HCT116 (cell line): ENCODE measurements at regions not wholly inside any gene's neighbourhood (a gene's known extent, or its start where the extent isn't known, plus 50 kb on each side); places are given as distances from the start of the nearest gene placed in this dataset.

Experiments
- ATAC-seq: fragments of 200-7000 bp; cut with Tn5 transposase; 2 replicates; pipeline ENCODE4 v1.9.1; 2020; ENCODE audit warnings: mild to moderate bottlenecking, moderate library complexity
- BruUV-seq: library from RNA; stranded (reverse); fragments of 400-500 nt; replicated peaks from 2 replicates; lab custom pipeline; 2021; lab: Mats Ljungman, UMichigan
- CTCF ChIA-PET: fragments of 300-600 bp; sonication (Branson Sonifier 250); formaldehyde crosslinking; loops from one replicate; lab custom pipeline; 2021; ENCODE audit warnings: antibody characterized with exemption; lab: Charles Lee
- POLR2A ChIA-PET: fragments of 300-600, 350-600 bp; sonication (Branson Sonifier 250); formaldehyde crosslinking; loops from one replicate; lab custom pipeline; 2021; ENCODE audit warnings: antibody characterized with exemption; lab: Charles Lee
- RAD21 ChIA-PET, 2 experiments: fragments of 300-600 bp; sonication (Branson Sonifier 250); formaldehyde crosslinking; loops; one replicate each; lab custom pipeline; 2023; ENCODE audit warnings: low total read pairs in 2 of 2; ENCODE audit not compliant: uncharacterized antibody in 2 of 2, unreplicated experiment in 2 of 2, low non-redundant PET in 1 of 2; lab: Charles Lee
- DNase-seq: peaks from one replicate; pipeline ENCODE4 v3.0.0-alpha.2; 2010; ENCODE audit warnings: low read depth, low spot score
- H2AFZ ChIP-seq: fragments of 200-600 bp; shearing (Covaris generic), sonication (generic); 2 replicates; pipeline ENCODE4 v1.6.1; 2017; ENCODE audit warnings: low read depth, mixed run types, mixed read lengths, antibody characterized with exemption, low read length; ENCODE audit not compliant: poor library complexity, severe bottlenecking
- H3K27ac ChIP-seq: 2 replicates; pipeline ENCODE4 v1.5.1; 2012; ENCODE audit warnings: low read depth, low read length
- H3K27me3 ChIP-seq: fragments of 200-600 bp; sonication (generic); 2 replicates; pipeline ENCODE4 v1.6.1; 2016; ENCODE audit warnings: mixed run types, low read length, mixed read lengths; ENCODE audit not compliant: insufficient read depth
- H3K36me3 ChIP-seq, 2 experiments: fragments of 200-500 bp in 1 of 2; fragments of 200-600 bp in 1 of 2; sonication (Bioruptor generic) in 1 of 2; sonication (generic) in 1 of 2; 2 replicates each; pipeline versions ENCODE4 v1.5.1 to v1.6.1; 2014 to 2016; ENCODE audit warnings: low read length in 2 of 2, inconsistent platforms in 1 of 2, mixed read lengths in 1 of 2, mixed run types in 1 of 2; ENCODE audit not compliant: insufficient read depth in 2 of 2, control insufficient read depth in 1 of 2
- H3K4me1 ChIP-seq, 2 experiments: fragments of 200-600 bp in 1 of 2; sonication (generic) in 1 of 2; 2 replicates each; pipeline versions ENCODE4 v1.5.1 to v1.6.1; 2012 to 2017; ENCODE audit warnings: low read length in 2 of 2, inconsistent platforms in 1 of 2, mild to moderate bottlenecking in 1 of 2, mixed read lengths in 1 of 2, mixed run types in 1 of 2, moderate library complexity in 1 of 2; ENCODE audit not compliant: insufficient read depth in 2 of 2, control insufficient read depth in 1 of 2
- H3K4me2 ChIP-seq: fragments of 200-600 bp; sonication (generic); 2 replicates; pipeline ENCODE4 v1.6.1; 2017; ENCODE audit warnings: mixed run types, low read length, mixed read lengths
- H3K4me3 ChIP-seq, 2 experiments: fragments of 200-600 bp in 1 of 2; sonication (generic) in 1 of 2; replicated peaks in 1 of 2; 2 replicates each; pipeline ENCODE4 v1.5.1; 2011 to 2016; ENCODE audit warnings: low read length in 2 of 2, control low read depth in 1 of 2, low read depth in 1 of 2, mild to moderate bottlenecking in 1 of 2, mixed read lengths in 1 of 2, mixed run types in 1 of 2
- H3K79me2 ChIP-seq: fragments of 200-600 bp; sonication (generic); 2 replicates; pipeline ENCODE4 v1.6.1; 2017; ENCODE audit warnings: mild to moderate bottlenecking, mixed run types, low read length, moderate library complexity, mixed read lengths; ENCODE audit not compliant: insufficient read depth
- H3K9ac ChIP-seq: fragments of 200-600 bp; sonication (generic); 2 replicates; pipeline ENCODE4 v1.6.1; 2016; ENCODE audit warnings: low read length, mixed read lengths
- H3K9me2 ChIP-seq: fragments of 200-600 bp; sonication (generic), shearing (Covaris generic); 2 replicates; pipeline ENCODE4 v1.6.1; 2017; ENCODE audit warnings: mixed run types, mild to moderate bottlenecking, moderate library complexity; ENCODE audit not compliant: insufficient read depth
- H3K9me3 ChIP-seq, 2 experiments: fragments of 200-500 bp in 1 of 2; fragments of 200-600 bp in 1 of 2; sonication (Bioruptor generic) in 1 of 2; sonication (generic) in 1 of 2; 2 replicates each; pipeline ENCODE4 v1.6.1; 2014 to 2017; ENCODE audit warnings: low read length in 2 of 2, mixed read lengths in 2 of 2, inconsistent platforms in 1 of 2, low read depth in 1 of 2, mild to moderate bottlenecking in 1 of 2, mixed run types in 1 of 2, moderate library complexity in 1 of 2; ENCODE audit not compliant: control insufficient read depth in 1 of 2, insufficient read depth in 1 of 2
- H4K20me1 ChIP-seq: fragments of 200-600 bp; sonication (generic), shearing (Covaris generic); 2 replicates; pipeline ENCODE4 v1.6.1; 2017; ENCODE audit warnings: mixed run types, mild to moderate bottlenecking, moderate library complexity; ENCODE audit not compliant: insufficient read depth
- ATF3 ChIP-seq: IDR thresholded peaks from 2 replicates; pipeline ENCODE4 v1.6.1; 2012
- CBX3 ChIP-seq: IDR thresholded peaks from 2 replicates; pipeline ENCODE4 v1.6.1; 2012; ENCODE audit warnings: low read depth
- CEBPB ChIP-seq: IDR thresholded peaks from 2 replicates; pipeline ENCODE4 v1.6.1; 2012; ENCODE audit warnings: low read depth
- EGR1 ChIP-seq: IDR thresholded peaks from 2 replicates; pipeline ENCODE4 v1.6.1; 2012; ENCODE audit warnings: low read depth
- ELF1 ChIP-seq: IDR thresholded peaks from 2 replicates; pipeline ENCODE4 v1.6.1; 2012; ENCODE audit warnings: low read depth, borderline replicate concordance
- EZH2 ChIP-seq: fragments of 200-600 bp; sonication (generic); IDR thresholded peaks from 2 replicates; pipeline ENCODE4 v1.6.1; 2017; ENCODE audit warnings: antibody characterized with exemption, mixed run types
- FOSL1 ChIP-seq: IDR thresholded peaks from 2 replicates; pipeline ENCODE4 v1.6.1; 2012; ENCODE audit warnings: low read depth
- JUND ChIP-seq: IDR thresholded peaks from 2 replicates; pipeline ENCODE4 v1.6.1; 2012
- MAX ChIP-seq: IDR thresholded peaks from 2 replicates; pipeline ENCODE4 v1.6.1; 2012
- POLR2A ChIP-seq: IDR thresholded peaks from 2 replicates; pipeline ENCODE4 v1.7.0; 2011; ENCODE audit warnings: borderline replicate concordance; ENCODE audit not compliant: insufficient read depth, insufficient read length; ENCODE audit errors: extremely low read depth
- POLR2AphosphoS5 ChIP-seq: IDR thresholded peaks from 2 replicates; pipeline ENCODE4 v1.6.1; 2011; ENCODE audit warnings: mild to moderate bottlenecking, low read depth, low read length, moderate library complexity
- RAD21 ChIP-seq: IDR thresholded peaks from 2 replicates; pipeline ENCODE4 v1.6.1; 2012; ENCODE audit warnings: low read depth, mild to moderate bottlenecking
- REST ChIP-seq: IDR thresholded peaks from 2 replicates; pipeline ENCODE4 v1.6.1; 2012; ENCODE audit warnings: low read depth
- SIN3A ChIP-seq: IDR thresholded peaks from 2 replicates; pipeline ENCODE4 v1.6.1; 2012; ENCODE audit warnings: low read depth
- TCF7L2 ChIP-seq: IDR thresholded peaks from 2 replicates; pipeline ENCODE4 v1.7.0; 2011; ENCODE audit warnings: borderline replicate concordance, inconsistent platforms; ENCODE audit not compliant: insufficient read depth, insufficient read length; ENCODE audit errors: extremely low read depth
- YY1 ChIP-seq: IDR thresholded peaks from 2 replicates; pipeline ENCODE4 v1.6.1; 2011; ENCODE audit warnings: low read length, low read depth, moderate library complexity, mild to moderate bottlenecking; ENCODE audit not compliant: insufficient replicate concordance; ENCODE audit errors: extremely low read depth
- ZFX ChIP-seq: fragments of 450-650 bp; IDR thresholded peaks from 2 replicates; pipeline ENCODE4 v1.6.1; 2017
- intact Hi-C: fragments of 100-400 bp; cut with micrococcal nuclease; formaldehyde crosslinking; loops from 2 replicates; pipeline ENCODE4 v1.10.0; 2022
- TF ChIP-seq, protein P1 (sequence below): IDR thresholded peaks from 2 replicates; pipeline ENCODE4 v1.6.1; 2011; ENCODE audit warnings: mild to moderate bottlenecking, low read length, moderate library complexity; ENCODE audit not compliant: insufficient replicate concordance; ENCODE audit errors: extremely low read depth
- TF ChIP-seq, protein P2 (sequence below), 3 experiments: fragments of 200-600 bp in 1 of 3; sonication (generic) in 1 of 3; IDR thresholded peaks in 2 of 3; conservative IDR thresholded peaks in 1 of 3; 2 replicates each; pipeline ENCODE4 v1.5.1; 2012 to 2017; ENCODE audit warnings: low read depth in 2 of 3, low read length in 2 of 3, antibody characterized with exemption in 1 of 3, borderline replicate concordance in 1 of 3, control low read depth in 1 of 3, mild to moderate bottlenecking in 1 of 3, mixed read lengths in 1 of 3, mixed run types in 1 of 3, moderate library complexity in 1 of 3; ENCODE audit not compliant: insufficient read depth in 1 of 3

DNA sequence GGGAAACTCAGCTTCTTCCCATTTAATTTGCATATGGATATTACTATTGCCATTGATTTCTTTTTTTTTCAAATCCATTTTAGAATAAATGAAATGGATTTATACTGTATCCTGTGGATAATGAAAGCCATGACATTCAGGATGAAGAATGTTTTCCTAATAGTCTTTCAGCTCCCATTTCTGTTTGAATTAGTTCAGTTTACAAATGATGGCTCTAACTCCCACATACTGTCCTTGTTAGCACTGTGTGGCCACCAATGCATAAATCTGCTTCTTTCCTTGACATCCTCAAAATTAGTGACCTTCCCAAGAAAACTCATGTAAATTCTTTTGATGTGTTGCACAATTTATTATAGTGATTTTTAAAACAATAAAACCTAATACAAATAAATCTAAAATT lies 693.2 kb upstream of the GJE1 start:
- TF ChIP-seq ZFX (no peak), JUND (no peak), POLR2A (no peak), ATF3 (no peak), RAD21 (no peak), FOSL1 (no peak), YY1 (no peak), MAX (no peak), ELF1 (no peak), SIN3A (no peak), EZH2 (no peak), EGR1 (no peak), CEBPB (no peak), REST (no peak), TCF7L2 (no peak), CBX3 (no peak), POLR2AphosphoS5 (no peak)
- TF ChIP-seq, protein P1, sequence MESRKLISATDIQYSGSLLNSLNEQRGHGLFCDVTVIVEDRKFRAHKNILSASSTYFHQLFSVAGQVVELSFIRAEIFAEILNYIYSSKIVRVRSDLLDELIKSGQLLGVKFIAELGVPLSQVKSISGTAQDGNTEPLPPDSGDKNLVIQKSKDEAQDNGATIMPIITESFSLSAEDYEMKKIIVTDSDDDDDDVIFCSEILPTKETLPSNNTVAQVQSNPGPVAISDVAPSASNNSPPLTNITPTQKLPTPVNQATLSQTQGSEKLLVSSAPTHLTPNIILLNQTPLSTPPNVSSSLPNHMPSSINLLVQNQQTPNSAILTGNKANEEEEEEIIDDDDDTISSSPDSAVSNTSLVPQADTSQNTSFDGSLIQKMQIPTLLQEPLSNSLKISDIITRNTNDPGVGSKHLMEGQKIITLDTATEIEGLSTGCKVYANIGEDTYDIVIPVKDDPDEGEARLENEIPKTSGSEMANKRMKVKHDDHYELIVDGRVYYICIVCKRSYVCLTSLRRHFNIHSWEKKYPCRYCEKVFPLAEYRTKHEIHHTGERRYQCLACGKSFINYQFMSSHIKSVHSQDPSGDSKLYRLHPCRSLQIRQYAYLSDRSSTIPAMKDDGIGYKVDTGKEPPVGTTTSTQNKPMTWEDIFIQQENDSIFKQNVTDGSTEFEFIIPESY, result no peak
- TF ChIP-seq, protein P2, sequence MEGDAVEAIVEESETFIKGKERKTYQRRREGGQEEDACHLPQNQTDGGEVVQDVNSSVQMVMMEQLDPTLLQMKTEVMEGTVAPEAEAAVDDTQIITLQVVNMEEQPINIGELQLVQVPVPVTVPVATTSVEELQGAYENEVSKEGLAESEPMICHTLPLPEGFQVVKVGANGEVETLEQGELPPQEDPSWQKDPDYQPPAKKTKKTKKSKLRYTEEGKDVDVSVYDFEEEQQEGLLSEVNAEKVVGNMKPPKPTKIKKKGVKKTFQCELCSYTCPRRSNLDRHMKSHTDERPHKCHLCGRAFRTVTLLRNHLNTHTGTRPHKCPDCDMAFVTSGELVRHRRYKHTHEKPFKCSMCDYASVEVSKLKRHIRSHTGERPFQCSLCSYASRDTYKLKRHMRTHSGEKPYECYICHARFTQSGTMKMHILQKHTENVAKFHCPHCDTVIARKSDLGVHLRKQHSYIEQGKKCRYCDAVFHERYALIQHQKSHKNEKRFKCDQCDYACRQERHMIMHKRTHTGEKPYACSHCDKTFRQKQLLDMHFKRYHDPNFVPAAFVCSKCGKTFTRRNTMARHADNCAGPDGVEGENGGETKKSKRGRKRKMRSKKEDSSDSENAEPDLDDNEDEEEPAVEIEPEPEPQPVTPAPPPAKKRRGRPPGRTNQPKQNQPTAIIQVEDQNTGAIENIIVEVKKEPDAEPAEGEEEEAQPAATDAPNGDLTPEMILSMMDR (IDR thresholded peaks at IDR 0.05 in 2 of 3, conservative IDR thresholded peaks at IDR 0.05 in 1 of 3; ENCODE audit: borderline replicate concordance in 1 of 3, insufficient read depth in 1 of 3, low read depth in 2 of 3, low read length in 2 of 3), result no peak
- no peak overlapping the region for H3K4me3 ChIP-seq
- DNase-seq (no peak), ATAC-seq (no peak)
- intact Hi-C loops, result no loop called here
- no peaks in the 10 kb centered on the region for H3K27me3 ChIP-seq
- no peaks in the 10 kb centered on the region for H3K4me1 ChIP-seq
- no peak overlapping the region for H3K9ac ChIP-seq
- ChIA-PET RAD21 (no interaction called here), CTCF (no interaction called here), POLR2A (no interaction called here)
- no peaks in the 10 kb centered on the region for H4K20me1 ChIP-seq
- no peaks in the 10 kb centered on the region for H3K9me3 ChIP-seq
- 0 out of 2 replicates have a peak, but pooled peaks cover 6% of the 10 kb centered on the region for H3K9me2 ChIP-seq
- no peak overlapping the region for H2AFZ ChIP-seq
- H3K36me3 ChIP-seq, result no peaks in the 10 kb centered on the region
- no TSS peak for BruUV-seq
- no peaks in the 10 kb centered on the region for H3K79me2 ChIP-seq
- H3K4me2 ChIP-seq, result no peak overlapping the region
- no peak overlapping the region for H3K27ac ChIP-seq
